GM21526 (cell line): ENCODE measurements at regions not wholly inside any gene's neighbourhood (a gene's known extent, or its start where the extent isn't known, plus 50 kb on each side); places are given as distances from the start of the nearest gene placed in this dataset.

Source experiments
- ATAC-seq: cut with Tn5 transposase; IDR thresholded peaks from one replicate; pipeline ENCODE4 v1.9.1; 2021; ENCODE audit warnings: moderate library complexity; ENCODE audit not compliant: unreplicated experiment, low FRiP score

DNA sequence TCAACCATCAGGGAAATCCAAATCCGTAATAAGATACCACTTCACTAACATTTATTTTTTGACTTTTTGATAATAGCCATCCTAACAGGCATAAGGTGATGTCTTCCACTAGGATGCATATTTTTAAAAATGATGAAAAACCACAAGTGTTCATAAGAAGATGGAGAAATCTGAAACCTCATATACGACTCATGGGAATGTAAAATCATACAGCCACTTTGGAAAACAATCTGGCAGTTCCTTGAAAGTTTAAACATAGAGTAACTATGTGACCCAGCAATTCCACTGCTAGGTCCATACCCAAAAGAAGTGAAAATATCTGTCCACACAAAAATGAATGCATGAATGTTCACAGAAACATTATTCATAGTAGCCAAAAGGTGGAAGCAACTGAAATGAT, 431.0 kb downstream of the ENC1 start:
- ATAC-seq: no peak

DNA sequence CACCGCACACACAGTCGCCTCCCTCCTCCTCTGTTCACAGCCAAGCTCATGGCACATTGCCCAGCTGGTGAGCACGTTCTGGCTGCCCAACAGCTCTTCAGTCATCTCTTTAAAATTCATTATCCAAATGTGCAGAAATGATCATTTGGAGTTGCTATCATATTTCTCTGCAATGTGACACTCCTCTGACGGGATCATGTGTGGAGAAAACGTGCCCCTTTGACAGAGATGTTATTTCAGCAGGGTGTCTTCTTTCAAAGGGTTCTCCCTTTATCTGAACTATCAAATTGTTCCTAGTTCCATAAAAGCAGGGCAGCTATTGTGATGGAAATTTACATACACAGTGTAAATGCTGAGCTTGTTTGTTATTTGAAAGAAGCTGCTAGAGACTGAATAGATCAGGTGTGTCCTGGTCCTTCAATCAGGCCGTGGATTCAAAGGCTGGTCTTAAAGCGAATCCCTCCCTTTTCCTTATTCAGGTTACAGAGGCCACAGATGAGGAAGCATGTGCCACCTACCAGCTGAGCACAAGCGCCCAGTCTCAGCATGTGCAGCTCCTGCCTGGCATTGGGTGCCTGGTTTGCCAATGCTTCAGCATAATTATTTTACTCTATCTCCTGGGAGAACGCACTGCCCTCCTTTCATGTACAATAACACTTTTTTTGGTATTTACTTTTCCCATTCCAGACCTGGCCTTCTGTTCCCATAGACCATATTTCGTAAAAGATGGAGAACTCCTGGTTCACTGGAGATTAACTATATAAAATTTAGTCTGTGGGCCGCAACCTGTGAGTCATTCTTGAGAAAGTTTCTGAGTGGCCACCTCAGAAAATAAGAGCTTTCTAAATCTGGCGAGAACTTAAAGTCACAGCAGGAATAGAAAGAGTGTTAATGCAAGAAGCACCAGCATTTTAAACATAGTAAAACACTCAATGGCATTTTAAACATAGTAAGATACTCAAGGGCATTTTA, 433.7 kb downstream of the ENC1 start:
- ATAC-seq: no peak

DNA sequence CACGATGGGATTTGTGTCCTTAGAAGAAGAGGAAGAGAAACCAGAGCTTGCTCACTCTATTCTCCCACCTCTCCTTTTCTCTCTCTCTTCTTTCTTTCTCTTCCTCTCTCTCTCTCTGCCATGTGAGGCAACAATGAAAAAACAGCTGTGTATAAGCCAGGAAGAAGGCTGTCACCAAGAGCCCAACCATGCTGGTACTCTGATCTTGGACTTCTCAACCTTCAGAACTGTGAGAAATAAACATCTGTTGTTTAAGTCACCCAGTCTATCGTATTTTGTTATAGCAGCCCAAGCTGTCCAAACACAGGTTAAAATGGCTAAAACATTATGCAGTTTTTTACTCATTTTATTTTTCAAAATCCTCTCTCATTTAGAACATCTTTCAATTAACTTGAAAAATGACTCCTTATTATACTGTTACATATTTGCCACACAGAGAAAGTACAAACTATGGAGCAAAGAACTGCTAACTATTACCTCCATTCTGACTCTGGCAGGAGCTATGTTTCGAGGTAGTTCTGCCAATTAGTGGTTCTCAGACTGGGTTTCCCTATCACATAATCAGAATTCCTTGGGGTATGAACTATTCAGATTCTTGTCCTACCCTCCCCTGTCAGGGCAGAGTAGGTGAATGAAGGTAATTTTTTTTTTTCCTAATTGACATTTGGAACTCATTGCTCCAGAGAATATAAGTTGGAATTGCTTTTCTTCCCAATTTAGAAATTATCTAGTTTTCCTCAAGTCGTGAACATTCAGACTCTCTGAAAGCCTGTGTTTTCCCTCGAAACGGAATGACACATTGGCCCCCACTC, 434.6 kb downstream of the ENC1 start:
- ATAC-seq: no peak

DNA sequence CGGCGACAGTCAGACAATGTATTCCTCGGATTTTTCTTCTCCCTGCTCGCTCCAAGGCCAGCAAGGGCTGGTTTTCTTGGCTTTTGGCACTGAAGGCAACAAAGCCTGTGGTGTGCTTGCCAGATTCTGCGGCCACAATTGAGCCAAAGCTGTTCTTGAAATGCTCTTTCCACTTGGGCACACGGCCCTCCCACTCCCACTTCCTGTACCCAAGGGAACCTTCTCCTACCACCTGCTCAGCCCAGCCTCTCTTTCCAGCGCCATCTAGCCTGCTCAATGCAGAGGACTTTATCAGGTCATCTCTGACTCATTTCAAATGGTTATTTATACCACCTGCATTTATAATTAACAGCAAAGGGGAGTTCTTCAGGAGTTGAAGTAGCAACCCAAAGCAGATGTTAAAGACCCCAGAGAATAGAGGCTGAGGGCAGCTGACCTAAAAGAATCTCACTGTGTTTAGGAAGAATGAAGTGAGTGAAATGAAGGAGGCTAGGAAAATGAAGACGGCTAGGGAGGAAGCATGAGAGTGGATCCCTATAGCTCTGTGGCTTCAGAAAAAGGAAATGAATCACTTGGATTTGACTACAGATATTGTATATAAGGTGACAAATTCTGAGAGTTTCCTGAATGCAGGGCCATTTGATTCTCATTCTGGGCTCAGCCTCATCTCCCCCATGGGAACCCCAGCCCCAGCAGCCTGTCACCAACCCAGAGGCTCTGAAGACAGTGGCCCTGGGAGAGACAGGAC, 439.0 kb downstream of the ENC1 start:
- ATAC-seq: no peak

DNA sequence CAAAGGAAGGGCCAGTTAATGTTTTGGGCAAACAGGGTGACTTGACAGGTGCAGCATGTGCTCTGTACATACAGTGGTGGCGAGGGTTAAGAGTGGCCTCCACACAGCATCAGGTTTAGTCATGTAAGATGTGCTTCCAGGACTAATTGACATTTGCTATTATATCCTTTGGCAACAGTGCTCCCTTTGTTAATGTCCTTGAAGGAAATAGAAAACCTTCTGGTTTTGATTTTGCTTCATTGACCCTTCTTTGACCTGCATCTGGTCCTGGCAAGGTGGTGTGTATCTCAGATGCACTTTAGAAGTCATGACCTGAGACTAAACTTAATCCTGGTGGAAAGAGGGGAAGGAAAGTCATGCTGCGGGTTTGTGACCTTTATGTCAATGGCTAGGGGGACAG, 440.0 kb downstream of the ENC1 start:
- no peak for ATAC-seq

DNA sequence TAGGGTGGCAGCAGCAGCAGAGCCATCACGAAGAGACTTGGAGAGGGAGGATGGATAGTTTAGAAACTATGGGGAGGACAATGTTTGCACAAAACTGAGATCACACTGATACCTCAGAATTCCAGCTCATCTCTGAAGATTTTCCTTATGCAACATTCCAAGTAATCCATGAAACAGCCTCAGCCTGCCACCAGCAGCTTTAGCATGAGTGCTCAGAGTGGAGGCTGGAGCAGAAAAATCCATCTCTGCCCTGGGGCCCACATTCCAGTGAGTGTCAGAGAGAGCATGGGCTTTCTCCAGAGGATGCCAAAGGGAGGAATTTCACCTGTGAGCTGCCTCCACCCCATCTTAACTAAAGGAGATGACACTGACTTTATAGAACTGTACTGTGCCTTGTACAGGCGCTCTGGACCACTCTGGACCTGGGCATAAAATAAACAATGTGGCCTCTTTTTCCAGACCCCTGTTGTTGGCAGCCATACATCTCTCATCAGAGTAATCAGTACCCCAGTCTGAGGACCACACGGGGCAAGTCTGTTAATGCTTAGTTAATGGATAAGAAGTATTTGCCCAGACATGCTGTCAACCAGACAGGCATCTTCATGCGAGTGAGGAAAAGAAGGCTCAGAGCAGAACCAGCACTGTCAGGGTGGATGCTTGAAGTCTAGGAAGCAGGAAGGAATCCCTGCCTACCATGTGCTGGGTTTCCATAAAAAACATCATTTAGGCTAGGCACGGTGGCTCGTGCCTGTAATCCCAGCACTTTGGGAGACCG, 440.9 kb downstream of the ENC1 start:
- no peak for ATAC-seq

DNA sequence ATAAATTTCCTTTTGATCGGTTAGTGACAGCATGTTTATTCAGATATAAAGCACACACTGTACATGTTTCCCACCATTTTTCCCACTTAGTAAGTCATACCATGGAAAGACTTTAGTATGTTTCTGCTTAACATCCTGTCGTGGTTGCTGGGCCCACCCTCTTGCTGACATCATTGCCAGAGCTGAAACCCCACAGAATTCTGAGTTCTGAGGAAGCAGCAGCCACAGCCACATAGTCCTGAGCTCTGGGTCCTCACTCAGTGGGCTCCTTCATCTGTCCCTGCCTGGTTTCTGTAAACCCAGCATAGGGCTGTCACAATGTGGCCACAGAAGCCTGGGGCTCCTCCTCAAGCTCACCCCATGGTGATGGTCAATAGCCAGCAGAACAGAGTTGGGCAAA, 441.5 kb downstream of the ENC1 start:
- no peak for ATAC-seq

DNA sequence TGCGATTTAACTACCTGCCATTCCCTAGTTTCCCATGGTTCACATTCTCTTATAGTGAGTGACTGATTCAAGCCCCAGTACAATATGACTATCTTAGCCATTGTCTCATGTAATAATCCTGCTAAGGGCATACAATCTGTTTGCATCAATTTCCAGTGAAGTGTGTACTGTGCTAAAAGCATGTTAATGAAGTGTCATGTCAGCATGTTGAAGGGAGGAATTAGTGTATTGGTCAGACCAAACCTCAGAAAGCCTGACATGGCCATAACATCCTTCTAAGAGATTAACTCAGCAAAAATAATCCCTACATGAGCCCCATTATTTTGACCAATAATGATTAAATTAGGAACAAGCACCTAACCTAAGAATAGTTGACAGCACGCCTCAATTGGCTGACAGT, 442.4 kb downstream of the ENC1 start:
- no peak for ATAC-seq

DNA sequence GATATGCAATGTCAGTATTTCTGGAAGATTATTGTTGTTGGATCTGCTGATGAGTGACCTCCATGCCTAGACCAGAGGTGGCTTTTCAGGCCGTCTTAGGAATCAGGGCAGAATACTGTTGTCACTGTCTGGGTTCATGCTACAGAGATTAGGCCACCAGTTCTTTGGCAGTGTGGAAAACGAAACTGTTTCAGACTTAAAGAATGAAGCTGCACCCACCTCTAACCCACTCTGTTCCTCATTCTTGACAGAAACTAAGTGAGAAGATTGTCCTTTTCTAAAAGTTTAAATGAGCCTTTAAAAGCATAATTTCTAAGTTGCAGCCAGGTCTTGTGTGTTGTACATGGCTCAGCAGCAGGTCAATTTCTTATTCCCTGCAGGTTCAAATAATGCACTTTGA, 444.3 kb downstream of the ENC1 start:
- peak; percentile 76 for ATAC-seq

DNA sequence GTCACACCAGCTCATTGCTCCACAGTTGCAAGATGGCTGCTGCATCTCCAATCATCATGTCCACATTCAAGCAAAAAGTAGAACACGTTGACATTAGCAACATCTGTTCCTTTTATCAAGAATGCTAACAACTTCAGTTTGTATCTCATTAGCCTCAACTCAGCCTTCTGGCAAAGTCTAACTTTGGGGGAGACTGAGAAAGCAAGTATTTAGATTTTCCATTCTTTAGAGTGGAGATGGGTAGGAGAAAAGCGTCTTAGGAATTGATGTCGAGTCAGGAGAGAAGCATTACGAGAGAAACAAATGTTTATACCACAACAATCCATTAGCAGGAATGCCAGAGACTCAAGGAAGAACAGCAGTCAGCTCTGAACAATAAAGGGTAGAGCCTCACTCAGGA, 446.3 kb downstream of the ENC1 start:
- no peak for ATAC-seq

DNA sequence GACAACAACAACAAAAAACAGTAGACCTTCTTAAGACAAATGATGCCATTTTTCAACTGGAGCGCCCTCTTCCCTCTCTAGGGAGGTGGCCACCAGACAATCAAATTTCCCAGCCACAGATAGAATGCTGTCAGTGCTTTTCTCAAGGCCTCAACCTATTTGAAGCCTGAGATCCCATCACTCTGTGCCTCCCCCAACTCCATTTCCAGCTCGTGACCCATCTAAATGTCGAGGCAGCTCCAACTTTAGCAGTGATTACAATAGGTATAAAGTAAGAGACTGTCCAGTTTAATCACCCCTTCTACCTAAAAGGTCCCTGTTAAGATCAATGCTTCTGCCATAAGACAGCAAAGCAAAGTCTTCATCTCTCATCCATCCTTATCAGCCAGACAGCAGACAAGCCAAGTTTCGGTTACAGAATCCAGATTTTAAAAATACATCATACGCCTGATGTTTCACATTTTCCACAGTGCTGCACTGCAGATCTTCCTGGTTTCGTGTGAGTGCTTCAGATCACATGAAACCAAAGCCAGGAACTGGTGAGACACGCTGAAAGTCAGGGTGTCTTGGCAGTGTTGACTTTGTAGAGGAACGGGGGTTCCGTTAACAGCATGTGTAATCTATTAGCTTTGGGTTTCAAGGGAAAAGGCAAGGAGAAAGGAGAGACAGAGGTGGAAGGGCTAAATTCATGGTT, 447.8 kb downstream of the ENC1 start:
- ATAC-seq: no peak

DNA sequence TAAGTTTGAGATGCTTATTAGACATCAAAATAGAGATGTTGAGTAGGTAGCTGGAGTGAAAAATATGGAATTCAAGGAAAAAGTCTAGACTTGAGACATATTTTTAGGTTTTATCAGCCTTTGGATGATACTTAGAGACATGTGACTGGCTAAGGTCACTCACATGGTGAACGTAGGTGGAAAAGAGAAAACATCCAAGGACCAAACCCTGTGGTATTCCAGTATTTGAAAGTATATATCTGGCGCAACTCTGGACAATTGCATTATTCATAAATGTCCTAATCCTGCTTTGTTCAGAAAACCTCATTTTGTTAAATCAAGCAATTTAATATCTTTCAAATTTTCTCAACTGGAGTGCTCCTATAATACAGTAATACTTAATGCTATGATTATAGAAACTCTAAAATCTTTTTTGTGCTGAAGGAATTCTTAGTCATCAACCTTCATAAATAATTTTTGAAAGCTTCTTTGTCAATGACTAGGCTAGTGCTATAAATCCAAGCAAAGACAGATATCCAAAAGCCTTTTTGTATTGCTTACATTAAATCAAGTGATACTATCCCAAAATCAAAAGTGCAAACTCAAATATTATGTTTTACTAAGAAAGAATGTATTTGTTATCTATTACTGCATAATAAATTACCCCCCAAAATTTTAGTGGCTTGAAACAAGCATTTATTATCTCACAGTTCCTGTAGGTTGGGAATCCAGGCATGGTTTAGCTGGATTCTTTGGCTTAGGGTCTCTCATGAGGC, 452.0 kb downstream of the ENC1 start:
- no peak for ATAC-seq

DNA sequence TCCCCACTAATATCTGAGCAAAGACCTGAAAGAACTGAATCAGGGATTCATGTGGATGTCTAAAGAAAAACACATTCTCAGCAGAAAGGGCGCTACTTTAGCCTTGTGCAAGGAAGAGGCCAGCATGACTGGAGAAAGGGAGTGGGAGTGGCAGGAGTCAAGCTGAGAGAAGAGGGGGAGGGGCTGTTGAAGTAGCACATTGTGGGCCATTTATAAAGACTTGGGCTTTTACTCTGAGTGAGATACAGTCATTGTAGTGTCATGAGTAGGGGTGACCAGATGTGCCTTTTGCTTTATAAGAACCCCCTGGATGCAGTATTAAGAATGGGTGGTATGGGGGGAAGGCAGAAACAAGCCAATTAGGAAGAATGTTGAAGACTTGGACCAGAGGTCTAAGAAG, 452.8 kb downstream of the ENC1 start:
- ATAC-seq: no peak

DNA sequence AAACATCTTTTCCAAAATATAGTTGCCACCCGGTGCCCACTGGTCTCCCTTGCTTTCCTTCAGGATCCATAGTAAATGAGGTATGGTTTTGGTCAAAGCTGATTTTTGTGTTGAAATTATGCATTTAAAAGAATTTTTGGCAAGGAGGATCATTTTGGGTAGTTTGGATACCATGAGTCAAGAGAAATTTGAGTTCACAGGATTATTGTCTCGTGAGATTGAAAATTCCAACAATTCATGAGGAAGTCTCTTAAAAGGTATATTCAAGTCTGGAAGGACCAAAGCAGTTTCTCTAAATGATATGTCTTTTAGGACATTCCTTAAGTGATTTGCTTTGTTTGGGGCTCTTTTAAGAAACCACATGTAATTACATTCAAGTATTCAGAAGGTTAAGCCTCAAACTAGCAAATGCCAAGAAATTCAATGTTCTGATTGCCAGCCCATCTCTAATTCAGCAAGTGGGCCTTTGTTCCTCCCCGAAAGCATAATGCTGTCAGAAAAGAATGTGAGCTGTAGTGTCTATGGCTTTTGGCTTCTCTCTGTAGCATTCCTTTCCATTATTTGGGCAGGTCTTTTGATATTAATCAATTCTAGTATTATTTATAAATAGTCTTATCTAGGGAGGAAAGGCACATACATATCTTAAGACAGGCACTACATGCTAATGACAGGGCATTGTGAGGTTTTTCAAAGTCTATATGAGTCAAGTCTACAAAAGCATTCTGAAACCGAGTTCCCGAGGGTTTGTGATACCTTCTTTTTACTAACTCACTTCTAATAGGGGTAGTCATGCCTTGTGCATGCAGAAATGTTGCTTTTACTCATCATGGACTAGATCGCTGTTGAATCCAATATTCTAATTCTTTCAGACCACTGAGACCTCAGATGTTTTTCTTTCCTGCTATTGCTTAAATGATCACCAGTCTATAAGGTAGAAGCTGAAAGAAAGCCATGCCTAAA, 453.9 kb downstream of the ENC1 start:
- no peak for ATAC-seq

DNA sequence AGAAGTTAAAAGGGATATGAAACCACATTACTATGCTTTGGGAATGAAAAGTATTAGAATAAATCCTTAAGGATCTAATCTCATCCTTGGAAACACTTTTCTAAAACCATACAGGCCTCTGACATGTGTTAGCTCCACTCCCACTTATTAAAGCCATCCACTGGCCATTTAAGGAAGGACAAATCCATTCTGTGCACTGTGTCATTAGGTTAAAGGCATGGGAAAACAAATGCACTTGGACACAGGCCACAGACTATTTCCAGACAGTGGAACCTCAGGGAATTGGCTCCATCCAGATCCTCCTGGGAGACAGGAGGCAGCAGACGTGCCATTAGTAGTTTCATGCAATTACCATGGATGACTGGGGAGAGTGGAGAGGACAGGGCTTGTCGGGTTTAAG, 454.9 kb downstream of the ENC1 start:
- no peak for ATAC-seq

DNA sequence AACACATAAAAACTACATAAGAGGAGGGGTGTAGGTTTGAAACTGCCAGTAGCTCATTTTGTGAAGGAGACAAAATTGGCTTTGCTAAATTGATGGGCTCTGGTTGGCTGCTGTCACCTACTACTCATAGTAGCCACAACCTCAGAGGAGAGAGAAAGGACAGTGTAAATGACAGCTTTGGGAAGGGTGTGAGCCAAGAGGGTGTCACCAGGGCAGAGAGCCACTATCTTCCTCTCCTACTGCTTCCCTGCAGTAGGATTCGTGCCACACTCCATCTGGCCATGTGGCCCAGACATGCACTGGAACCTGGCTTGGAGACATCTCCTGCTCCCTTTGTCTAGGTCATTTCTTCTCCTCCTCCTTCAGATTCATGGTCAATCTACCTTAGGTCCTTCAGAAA, 455.9 kb downstream of the ENC1 start:
- ATAC-seq: no peak

DNA sequence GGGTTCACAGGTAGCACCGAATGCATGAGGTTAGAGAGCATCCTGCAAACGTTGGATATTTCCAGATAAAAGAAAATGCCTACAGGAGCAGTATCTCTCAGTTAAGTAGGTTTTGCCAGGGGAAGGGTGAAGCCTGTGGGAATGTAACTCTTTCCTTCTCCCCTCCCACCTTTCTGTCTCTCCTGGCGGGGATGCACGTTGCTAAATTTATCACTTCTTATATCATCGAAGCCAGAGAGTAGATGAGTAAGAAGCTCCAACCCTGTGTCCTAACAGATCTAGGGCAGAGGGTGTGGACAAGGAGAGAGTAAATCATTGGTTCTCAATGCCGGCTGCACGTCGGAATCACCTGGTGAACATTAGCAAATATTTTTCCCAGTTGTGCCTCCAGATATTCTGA, 457.5 kb downstream of the ENC1 start:
- no peak for ATAC-seq

DNA sequence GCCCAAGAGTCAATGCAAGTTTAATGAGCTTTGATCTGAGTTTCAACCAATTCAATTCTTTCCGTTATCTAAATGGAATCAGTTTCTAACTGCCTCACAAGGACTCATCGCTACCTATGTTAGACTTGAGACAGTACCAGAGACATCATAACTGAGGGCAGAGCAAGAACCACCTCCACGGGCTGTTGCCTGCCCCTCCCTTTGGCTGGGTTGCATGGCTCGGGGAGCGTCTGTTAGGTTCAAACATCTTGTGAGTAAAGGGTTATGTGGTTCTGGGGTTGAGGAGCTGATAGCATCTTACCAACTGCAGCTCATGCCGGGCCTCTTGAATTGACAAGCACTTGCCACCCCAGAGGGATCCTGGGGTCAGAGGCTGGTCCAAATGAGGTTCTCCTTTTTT, 457.9 kb downstream of the ENC1 start:
- no peak for ATAC-seq
